Fibroblast of pulmonary artery (primary cell): ENCODE measurements at regions not wholly inside any gene's neighbourhood (a gene's known extent, or its start where the extent isn't known, plus 50 kb on each side); places are given as distances from the start of the nearest gene placed in this dataset.

Experiments used
- DNase-seq: peaks from one replicate; pipeline ENCODE4 v3.0.0-alpha.2; 2010; ENCODE audit warnings: low read depth
- H3K4me3 ChIP-seq: replicated peaks from 2 replicates; pipeline ENCODE4 v1.5.1; 2011; ENCODE audit warnings: low read depth, mild to moderate bottlenecking, control low read depth, low read length, moderate library complexity
- CTCF ChIP-seq: IDR thresholded peaks from 2 replicates; pipeline ENCODE4 v1.5.1; 2011; ENCODE audit warnings: mild to moderate bottlenecking, control low read depth, low read length, inconsistent platforms; ENCODE audit errors: missing control alignments

- TF ChIP-seq CTCF: no peak
- no peak overlapping the region for H3K4me3 ChIP-seq
- no peak for DNase-seq
Measured at GRCh38 chr13:56869671-56870070, 271.0 kb upstream of the PRR20A start.

- TF ChIP-seq CTCF: no peak
- DNase-seq: no peak
Measured at GRCh38 chr13:56886398-56886797, 254.3 kb upstream of the PRR20A start.

GRCh38 chr13:56888455-56888854, 252.3 kb upstream of the PRR20A start:
- H3K4me3 ChIP-seq: no peak overlapping the region
- no peak for TF ChIP-seq CTCF
- no peak for DNase-seq

More at GRCh38 chr13:56886398-56886797, 254.3 kb upstream of the PRR20A start:
- no peak overlapping the region for H3K4me3 ChIP-seq

- no peak for TF ChIP-seq CTCF
- no peak for DNase-seq
- no peak overlapping the region for H3K4me3 ChIP-seq
Measured at GRCh38 chr13:56893843-56894242, 246.9 kb upstream of the PRR20A start.

GRCh38 chr13:56900549-56901279, 240.0 kb upstream of the PRR20A start:
- no peak for TF ChIP-seq CTCF
- no peak for DNase-seq
- no peak overlapping the region for H3K4me3 ChIP-seq

GRCh38 chr13:56902276-56902675, 238.4 kb upstream of the PRR20A start:
- TF ChIP-seq CTCF: no peak
- DNase-seq: no peak
- H3K4me3 ChIP-seq: no peak overlapping the region

- no peak overlapping the region for H3K4me3 ChIP-seq
Measured at GRCh38 chr13:56903710-56904282, 236.9 kb upstream of the PRR20A start.

More at GRCh38 chr13:56903710-56904282, 236.9 kb upstream of the PRR20A start:
- DNase-seq: no peak
- no peak for TF ChIP-seq CTCF
